Kidney epithelial cell (primary cell): ENCODE measurements at regions not wholly inside any gene's neighbourhood (a gene's known extent, or its start where the extent isn't known, plus 50 kb on each side); places are given as distances from the start of the nearest gene placed in this dataset.

Experiments
- DNase-seq: peaks from one replicate; pipeline ENCODE4 v3.0.0-alpha.2; 2010; ENCODE audit warnings: low read depth
- H3K27me3 ChIP-seq: 2 replicates; pipeline ENCODE4 v1.6.0; 2011; ENCODE audit warnings: low read length; ENCODE audit not compliant: control insufficient read depth, insufficient read depth
- H3K36me3 ChIP-seq: 2 replicates; pipeline ENCODE4 v1.5.1; 2011; ENCODE audit warnings: low read length; ENCODE audit not compliant: control insufficient read depth, insufficient read depth
- H3K4me3 ChIP-seq: 2 replicates; pipeline ENCODE4 v1.5.1; 2011; ENCODE audit warnings: low read depth, mild to moderate bottlenecking, control low read depth, low read length
- TF ChIP-seq, protein P1 (sequence below): IDR thresholded peaks from 2 replicates; pipeline ENCODE4 v1.5.1; 2011; ENCODE audit warnings: mild to moderate bottlenecking, moderate library complexity, low read length, control low read depth, inconsistent platforms; ENCODE audit not compliant: insufficient read depth, poor library complexity, severe bottlenecking

DNA sequence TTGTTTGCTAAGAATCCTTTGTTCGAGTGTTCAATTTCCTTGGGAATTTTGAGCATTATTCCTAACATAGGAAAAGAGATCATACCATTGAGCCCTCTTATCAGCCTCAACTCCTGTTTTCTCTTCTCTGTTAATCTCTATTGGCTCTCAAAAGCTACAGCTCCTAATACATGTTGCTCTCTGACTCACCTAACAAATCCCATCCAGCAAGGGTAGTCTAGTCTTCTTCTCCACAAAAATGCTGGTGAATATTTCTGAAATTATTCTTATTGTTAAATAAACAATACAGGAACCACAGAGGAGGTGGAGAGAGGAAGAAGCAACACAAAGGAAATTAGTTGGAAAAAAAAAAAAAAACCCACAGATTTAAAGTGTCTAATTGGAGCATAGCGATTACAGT, 325.8 kb upstream of the NAALADL2 start:
- DNase-seq: no peak
- no peak overlapping the region for H3K4me3 ChIP-seq
- no peaks in the 10 kb centered on the region for H3K27me3 ChIP-seq
- no peaks in the 10 kb centered on the region for H3K36me3 ChIP-seq
- TF ChIP-seq, protein P1, sequence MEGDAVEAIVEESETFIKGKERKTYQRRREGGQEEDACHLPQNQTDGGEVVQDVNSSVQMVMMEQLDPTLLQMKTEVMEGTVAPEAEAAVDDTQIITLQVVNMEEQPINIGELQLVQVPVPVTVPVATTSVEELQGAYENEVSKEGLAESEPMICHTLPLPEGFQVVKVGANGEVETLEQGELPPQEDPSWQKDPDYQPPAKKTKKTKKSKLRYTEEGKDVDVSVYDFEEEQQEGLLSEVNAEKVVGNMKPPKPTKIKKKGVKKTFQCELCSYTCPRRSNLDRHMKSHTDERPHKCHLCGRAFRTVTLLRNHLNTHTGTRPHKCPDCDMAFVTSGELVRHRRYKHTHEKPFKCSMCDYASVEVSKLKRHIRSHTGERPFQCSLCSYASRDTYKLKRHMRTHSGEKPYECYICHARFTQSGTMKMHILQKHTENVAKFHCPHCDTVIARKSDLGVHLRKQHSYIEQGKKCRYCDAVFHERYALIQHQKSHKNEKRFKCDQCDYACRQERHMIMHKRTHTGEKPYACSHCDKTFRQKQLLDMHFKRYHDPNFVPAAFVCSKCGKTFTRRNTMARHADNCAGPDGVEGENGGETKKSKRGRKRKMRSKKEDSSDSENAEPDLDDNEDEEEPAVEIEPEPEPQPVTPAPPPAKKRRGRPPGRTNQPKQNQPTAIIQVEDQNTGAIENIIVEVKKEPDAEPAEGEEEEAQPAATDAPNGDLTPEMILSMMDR: no peak

DNA sequence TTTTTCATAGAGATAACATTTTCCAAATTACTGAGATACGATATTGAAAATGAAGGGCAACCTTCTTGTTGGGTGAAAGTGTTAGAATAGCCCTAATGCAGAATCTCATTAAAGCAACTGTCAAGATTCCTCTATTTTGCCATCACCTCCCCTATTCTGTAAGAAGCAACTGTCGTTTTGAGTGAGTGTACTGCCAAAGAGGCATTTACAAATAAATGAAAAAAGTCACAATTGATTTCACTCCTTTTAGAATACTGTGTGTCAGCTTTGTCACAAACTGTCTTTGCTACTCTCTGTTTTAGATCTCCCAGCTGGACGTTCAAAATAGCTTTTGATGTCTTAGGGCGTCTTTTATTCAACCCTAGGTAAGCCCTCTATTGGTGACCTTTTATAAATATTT, 322.8 kb upstream of the NAALADL2 start:
- TF ChIP-seq, protein P1: no peak
- DNase-seq: no peak

DNA sequence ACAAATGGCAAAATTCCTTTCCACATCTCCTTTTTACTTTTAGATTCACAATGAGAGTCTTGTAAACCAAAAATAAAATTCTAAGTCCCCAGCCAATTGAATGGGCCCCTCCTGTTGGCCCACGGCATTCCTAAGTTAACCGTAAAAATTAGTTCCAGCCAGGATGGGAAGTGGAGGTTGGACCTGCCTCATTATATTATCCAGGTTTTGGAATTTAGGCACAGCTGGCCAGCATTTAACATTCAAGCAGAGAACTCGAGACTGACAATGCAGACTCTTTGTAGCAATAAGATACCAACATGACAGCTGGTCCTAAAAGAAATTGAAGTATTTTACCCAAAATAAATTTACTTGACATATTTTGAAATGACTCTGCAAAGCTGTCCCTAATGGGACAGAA, 321.0 kb upstream of the NAALADL2 start:
- DNase-seq: no peak
- TF ChIP-seq, protein P1: no peak
- Histone ChIP-seq H3K27me3 (no peaks in the 10 kb centered on the region), H3K36me3 (no peaks in the 10 kb centered on the region), H3K4me3 (no peak overlapping the region)

More for the DNA sequence above, 322.8 kb upstream of the NAALADL2 start:
- Histone ChIP-seq H3K27me3 (no peaks in the 10 kb centered on the region), H3K4me3 (no peak overlapping the region), H3K36me3 (no peaks in the 10 kb centered on the region)

DNA sequence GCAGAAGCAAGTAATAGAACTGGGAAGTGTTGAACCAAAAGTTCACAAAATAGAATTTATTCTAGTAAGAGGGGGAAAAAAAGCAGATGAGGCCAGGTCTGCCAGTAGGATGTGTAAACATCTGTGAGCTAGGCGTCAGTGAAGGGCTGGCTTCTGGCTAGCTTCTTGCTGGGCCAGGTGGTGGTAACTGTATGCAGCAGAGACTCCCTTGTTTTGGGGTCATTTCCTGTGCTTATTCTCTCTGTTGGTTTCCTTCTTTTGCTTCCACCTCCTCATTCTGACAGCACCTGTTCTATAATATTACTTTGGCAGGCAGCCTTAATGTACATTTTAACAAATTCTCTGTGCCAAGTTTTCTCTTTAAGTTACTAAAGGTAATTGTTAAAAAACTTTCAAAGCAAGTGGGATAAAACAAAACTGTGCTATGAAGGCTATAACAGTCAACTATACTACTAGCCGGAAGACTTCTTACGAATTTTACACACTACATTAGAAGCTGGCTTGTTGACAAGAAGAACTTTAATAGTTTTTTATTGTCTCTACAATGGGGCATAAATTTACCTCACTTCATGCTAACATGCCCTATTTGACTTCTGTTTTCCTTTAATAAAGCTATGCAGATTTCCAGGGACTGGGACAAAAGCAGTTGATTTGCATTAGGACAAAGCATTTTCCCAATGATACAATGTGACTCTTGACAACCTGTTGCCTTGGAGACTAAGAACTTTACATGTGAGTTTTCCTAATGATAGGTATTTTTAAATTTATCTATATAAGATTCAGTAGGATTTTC, 318.8 kb upstream of the NAALADL2 start:
- Histone ChIP-seq H3K4me3 (no peak overlapping the region), H3K36me3 (no peaks in the 10 kb centered on the region), H3K27me3 (no peaks in the 10 kb centered on the region)
- DNase-seq: no peak
- TF ChIP-seq, protein P1: no peak

DNA sequence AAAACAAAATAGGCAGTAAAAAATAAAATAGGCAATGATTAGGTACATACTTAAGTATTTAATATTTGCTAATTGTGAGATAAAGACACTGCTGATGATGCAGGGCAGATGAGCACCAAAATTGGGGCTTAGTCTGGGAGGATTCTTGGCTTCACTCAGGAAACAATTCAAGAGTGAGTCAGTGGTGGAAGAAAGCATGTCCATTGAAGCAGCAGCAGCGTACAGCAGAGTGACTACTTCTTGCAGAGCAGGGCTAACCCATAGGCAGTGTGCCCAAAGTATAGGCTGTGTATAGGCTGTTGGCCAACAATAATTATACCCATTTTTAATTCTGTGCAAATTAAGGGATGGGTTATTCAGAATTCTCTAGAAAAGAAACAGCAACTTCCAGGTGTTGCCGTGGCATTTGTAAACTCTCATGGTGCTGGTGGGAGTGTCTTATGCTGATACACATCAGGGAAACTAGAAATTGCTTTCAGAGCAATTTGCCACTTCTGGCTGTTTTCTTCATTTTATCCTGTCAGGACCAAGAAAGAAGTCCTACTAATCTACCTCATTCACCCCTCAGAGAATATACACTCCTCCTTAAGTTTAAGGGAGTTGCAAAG, 317.3 kb upstream of the NAALADL2 start:
- Histone ChIP-seq H3K27me3 (no peaks in the 10 kb centered on the region), H3K4me3 (no peak overlapping the region), H3K36me3 (no peaks in the 10 kb centered on the region)
- TF ChIP-seq, protein P1: no peak
- DNase-seq: no peak
